GM13977 (cell line): ENCODE measurements at regions not wholly inside any gene's neighbourhood (a gene's known extent, or its start where the extent isn't known, plus 50 kb on each side); places are given as distances from the start of the nearest gene placed in this dataset.

ENCODE experiments used
- DNase-seq: peaks from one replicate; pipeline ENCODE4 v3.0.0; 2012; ENCODE audit warnings: low spot score
- in situ Hi-C: fragments of 300-500 bp; cut with MboI; formaldehyde crosslinking; loops from one replicate; pipeline ENCODE4 v1.12.0; 2022; ENCODE audit warnings: low sequenced_read_pairs, low pct_unique_long_range_greater_than_20kb, mixed read lengths, inconsistent platforms; ENCODE audit not compliant: unreplicated experiment
- TF ChIP-seq, protein P1 (sequence below): IDR thresholded peaks from 2 replicates; pipeline ENCODE4 v1.5.1; 2012; ENCODE audit warnings: mild to moderate bottlenecking, control low read depth; ENCODE audit not compliant: insufficient read depth; ENCODE audit errors: extremely low read depth, missing control alignments

DNA sequence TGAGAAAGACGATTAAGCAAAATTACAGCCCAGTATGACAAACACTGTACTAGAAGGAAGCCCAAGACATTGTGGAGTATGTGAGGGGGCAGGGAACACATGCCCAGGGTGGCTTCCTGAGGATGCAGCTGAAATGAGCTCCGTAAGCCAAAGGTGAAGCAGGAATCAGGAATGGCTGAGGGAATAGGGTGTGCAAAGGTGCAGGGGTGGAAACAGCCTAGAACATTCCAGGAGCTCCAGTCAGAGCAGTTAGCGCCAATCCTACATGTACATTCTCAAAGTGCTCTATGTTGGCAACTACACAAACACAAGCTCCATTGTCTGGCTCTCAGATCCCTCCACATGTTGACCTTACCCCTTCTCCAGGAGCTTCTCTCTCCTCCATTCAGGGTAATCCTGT, 257.9 kb downstream of the MAN2A1 start:
- TF ChIP-seq, protein P1, sequence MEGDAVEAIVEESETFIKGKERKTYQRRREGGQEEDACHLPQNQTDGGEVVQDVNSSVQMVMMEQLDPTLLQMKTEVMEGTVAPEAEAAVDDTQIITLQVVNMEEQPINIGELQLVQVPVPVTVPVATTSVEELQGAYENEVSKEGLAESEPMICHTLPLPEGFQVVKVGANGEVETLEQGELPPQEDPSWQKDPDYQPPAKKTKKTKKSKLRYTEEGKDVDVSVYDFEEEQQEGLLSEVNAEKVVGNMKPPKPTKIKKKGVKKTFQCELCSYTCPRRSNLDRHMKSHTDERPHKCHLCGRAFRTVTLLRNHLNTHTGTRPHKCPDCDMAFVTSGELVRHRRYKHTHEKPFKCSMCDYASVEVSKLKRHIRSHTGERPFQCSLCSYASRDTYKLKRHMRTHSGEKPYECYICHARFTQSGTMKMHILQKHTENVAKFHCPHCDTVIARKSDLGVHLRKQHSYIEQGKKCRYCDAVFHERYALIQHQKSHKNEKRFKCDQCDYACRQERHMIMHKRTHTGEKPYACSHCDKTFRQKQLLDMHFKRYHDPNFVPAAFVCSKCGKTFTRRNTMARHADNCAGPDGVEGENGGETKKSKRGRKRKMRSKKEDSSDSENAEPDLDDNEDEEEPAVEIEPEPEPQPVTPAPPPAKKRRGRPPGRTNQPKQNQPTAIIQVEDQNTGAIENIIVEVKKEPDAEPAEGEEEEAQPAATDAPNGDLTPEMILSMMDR = no peak
- DNase-seq = no peak
- in situ Hi-C loops = no loop called here

DNA sequence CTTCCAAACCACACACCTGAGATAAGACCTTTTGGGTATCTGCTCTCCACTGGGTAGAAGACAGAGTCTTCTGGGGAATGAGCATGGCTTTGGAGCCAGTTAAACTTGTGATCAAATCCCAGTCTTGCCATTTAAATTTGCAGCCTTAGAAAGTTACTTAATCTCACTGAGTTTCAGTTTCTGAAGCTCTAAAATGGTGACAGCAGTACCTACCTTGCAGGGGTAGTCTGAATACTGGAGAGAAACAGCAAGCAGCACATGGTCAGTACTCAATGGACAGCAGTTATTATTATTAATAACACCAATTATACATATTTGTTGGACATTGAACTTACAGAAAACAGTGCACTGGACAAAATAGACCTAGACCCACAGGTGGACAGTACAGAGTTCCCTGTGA, 260.9 kb downstream of the MAN2A1 start:
- in situ Hi-C loops = no loop called here
- TF ChIP-seq, protein P1 = no peak
- DNase-seq = no peak

DNA sequence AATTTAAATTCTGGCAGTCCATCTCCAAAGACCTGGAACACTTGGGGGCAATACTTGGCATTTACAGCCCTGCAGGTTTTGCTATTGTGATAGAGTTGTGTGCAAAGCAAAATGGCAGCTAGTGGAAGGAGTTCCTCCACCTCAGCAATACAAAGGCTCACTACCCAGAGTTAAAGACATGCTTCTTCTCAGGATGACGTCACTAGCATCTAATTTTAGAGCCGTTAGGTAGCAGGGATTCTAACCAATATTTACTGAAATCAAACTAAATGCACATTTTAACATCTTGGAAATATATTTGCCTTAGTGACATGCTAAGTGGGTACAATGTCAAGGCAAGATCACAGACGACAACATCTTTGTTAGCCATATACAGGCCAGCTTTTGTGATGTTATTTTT, 261.6 kb downstream of the MAN2A1 start:
- in situ Hi-C loops = no loop called here
- no peak for DNase-seq
- TF ChIP-seq, protein P1 = no peak

DNA sequence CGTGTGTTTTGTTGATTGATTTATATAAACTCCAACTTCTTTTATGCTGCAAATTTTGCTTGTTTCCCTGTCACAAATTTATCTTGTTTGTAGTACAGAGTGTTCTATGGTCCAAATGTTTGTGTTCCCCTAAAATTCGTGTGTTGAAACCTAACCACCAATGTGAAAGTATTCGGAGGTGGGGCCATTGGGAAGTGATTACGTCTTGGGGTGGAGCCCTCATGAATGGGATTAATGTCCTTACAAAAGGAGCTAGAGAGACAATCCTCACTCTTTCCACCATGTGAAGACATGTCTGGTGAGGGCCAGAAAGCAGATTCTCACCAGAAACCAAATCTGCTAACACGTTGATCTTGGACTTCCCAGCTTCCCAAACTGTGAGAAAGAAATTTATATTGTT, 262.0 kb downstream of the MAN2A1 start:
- TF ChIP-seq, protein P1 = no peak
- no peak for DNase-seq
- in situ Hi-C loops = no loop called here

DNA sequence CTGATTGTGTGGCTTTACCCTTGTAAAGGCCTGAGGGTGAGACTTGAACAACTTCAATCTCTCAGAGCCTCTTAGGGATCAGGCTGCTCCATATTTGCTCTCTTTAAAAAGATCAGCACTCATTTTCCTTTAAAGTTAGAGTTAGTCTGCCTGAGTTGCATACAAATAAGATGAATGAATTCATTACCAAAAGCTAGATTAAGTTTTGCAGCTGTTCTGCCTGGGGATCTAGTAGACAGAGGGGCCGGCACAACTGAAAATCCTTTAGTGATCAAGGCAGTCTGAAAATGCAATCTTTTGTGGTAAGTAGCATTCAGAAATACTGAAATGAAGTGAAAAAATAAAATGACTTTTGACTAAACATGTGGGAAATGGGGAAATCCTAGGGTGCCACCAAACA, 264.0 kb downstream of the MAN2A1 start:
- TF ChIP-seq, protein P1 = no peak
- in situ Hi-C loops = no loop called here
- no peak for DNase-seq

DNA sequence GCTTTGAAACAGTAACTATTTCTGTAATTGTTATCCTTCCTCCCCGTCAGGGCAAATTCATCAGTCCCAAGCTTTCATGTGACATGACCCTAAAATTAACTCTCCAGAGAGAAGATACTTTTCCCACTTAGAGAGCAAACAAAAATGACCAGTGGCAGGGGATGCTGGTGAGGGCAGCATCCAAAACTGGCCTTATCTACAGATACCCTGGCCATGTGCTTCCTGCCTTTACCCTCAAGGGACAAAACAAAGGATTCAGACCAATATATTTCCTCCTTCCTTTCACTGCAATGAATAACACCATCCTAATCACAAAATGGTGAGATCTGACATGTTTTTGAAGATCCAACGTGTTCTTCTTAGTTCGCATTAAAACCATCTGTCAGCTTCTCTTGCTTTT, 267.2 kb downstream of the MAN2A1 start:
- no peak for DNase-seq
- in situ Hi-C loops = no loop called here
- TF ChIP-seq, protein P1 = no peak

DNA sequence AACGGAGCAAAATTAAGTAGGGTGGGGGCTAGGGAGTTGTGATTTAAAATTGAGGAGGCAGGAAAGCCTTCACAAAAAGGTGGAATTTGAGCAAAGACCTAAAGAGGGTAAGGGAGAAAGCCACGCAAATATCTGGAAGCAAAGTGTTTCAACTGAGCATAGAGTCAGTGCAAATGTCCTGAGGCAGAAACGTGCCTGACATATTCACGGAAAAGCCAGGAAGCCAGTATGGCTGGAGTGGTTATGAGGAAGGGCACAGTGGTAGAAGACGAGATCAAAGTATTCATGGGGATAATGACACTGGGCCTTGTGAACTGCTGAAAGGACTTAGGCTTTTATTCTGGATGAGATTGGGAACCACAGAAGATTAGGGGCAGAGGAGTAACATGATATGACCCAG, 268.4 kb downstream of the MAN2A1 start:
- TF ChIP-seq, protein P1 = no peak

More for the DNA sequence above, 268.4 kb downstream of the MAN2A1 start:
- DNase-seq = no peak
- in situ Hi-C loops = no loop called here
